ENCODE measurements at regions not wholly inside any gene's neighbourhood (a gene's known extent, or its start where the extent isn't known, plus 50 kb on each side); places are given as distances from the start of the nearest gene placed in this dataset.

DNA sequence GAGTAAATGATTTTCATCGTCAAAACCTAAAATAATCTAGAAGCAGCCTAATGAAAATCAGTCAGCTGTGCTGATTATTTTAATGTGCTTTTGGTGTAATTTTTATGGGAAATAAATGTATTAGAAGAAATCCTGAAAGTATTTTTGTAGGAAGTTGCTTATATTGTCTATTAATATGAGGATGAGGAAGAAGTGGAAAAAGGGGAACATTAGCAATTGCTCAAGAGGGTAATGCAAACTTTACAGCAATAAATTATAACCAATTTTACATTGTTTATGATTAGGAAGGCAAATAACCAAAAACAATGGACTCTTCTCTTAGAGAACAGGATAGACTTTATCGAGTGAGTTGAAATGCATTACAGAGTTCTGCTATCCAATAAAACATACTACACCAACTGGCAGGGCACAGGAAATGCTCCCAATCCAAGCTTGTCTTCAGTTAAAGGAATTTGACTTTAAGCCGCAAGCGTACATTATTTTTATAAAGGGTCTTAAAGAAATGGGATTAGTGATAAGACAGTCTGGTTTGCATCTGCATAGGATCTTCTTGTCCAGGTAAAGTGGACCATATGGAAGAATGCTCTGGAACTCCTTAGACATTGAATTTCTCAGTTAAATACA, 374.8 kb downstream of the PDGFC start:
- DNase-seq (ENCODE audit: insufficient read length, low spot score), result no peak
- FAIRE-seq, result no peak

- no peak for DNase-seq (ENCODE audit: insufficient read length, low spot score)
- FAIRE-seq, result no peak
Measured at GRCh38 chr4:156596026-156596425, 375.6 kb downstream of the PDGFC start.

DNA sequence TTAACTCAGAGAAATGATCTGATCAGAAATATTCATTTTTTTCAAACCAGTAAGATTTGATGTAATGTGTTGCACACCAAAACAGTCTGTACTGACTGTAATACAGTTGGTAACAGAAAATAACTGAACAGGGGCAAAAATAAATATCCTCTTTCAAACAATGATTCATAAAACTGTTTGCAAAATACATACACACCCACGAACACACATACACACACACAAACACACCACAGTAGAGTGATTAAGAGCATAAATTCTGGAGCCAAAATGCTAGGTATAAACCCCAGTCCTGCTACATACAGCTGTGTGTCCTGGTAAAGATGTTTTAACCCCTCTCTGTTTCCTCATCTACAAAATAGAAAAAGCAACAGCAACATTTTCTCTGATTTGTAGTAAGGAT, 376.6 kb downstream of the PDGFC start:
- no peak for DNase-seq (ENCODE audit: insufficient read length, low spot score)
- FAIRE-seq, result no peak

DNA sequence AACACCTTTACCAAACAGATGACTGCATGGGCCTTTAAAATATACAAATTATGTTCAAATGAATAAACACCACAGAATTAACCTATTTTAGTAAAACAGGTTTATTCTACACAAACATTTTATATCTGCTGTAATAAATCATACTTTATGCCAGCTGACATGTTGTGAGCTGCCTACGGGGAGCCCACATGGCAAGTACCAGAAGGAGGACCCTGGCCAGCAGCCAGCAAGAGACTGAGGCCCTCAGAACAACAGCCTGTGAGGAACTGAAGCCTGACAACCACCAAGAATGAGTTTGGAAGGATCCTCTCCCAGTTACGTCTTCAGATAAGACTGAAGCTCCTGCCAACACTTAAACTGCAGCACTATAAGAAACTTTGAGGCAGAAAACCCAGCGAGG, 377.0 kb downstream of the PDGFC start:
- DNase-seq (ENCODE audit: insufficient read length, low spot score) (no peak), FAIRE-seq (no peak)

DNA sequence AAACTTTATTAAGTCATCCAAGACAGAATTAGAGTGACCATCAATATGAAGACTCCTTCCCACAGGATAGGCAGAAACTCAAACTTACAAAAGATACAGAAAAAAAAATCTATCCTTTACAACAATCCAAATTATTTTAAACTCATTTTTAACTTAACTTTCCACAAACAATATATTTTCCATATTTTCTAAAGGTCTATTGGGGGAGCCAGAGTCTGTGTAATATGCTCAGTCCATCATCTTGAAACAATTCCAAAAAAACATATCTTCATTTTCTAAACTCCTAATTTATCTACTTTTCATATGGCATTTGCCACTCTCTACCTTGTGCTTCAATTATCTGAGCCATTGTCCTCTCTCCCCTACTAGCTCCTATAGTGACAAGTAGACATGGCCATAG, 378.1 kb downstream of the PDGFC start:
- no peak for DNase-seq (ENCODE audit: insufficient read length, low spot score)

GRCh38 chr4:156591679-156592078, 379.9 kb downstream of the PDGFC start:
- FAIRE-seq (no peak), DNase-seq (ENCODE audit: insufficient read length, low spot score) (no peak)

More for the DNA sequence above, 378.1 kb downstream of the PDGFC start:
- FAIRE-seq, result no peak

DNA sequence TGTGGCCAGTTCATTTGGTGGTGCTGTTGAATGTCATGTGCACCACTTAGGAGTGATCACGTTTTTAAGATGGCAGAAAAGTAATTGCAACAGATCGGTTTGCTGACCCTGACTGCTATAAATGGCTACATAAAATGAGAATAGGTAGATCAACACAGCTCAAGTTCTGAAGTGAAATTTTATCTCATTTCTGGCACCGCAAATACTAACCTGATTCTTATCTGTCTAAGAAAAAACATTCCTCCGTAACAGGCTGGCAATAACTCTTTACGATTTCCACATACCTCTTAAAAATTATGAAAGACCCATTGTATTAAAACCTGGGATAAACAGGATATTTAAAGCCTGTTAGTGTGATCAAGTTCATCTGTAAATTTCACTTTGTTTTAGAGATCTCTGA, 387.5 kb downstream of the PDGFC start:
- FAIRE-seq (no peak), DNase-seq (ENCODE audit: insufficient read length, low spot score) (no peak)

DNA sequence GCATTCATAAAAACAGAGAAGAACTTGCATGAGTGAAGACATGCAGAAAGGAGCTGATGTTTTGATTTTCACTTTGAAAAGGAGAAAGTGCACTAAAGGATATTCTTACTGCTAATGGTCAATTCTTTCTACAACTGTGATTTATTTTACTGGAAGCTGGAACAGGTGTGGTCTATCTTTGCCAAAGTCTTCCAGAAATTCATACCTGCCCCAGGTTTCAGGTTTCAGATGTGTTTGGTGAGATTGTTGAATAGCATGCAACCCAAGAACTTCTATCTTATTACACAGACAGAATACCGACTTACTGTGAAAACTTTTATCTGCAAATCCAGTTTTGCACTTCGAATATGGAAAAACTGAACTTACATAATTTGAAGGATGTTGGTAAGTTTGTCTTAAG, 388.3 kb downstream of the PDGFC start:
- FAIRE-seq (no peak), DNase-seq (ENCODE audit: insufficient read length, low spot score) (no peak)

GRCh38 chr4:156581282-156582063, 390.1 kb downstream of the PDGFC start:
- no peak for FAIRE-seq
- DNase-seq (ENCODE audit: insufficient read length, low spot score), result no peak

DNA sequence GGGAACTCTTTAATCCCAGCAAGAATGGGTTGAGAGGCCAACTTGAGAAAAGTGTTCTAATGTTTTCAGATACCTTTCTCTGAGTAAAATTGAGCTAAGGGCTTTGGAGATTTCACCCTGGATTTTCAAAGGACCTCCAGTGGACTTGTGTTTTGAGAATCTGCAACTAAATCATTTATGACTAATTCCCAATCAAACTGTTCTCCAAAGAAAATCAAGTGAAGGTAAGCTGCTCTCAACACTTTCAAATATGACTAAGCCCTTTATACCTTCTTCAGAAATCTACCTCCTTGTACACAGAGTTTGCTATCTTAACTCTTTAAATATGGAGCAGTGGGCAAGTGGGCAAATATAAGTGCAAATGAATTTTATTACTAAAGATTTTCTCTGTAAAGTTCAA, 392.9 kb downstream of the PDGFC start:
- FAIRE-seq, result no peak
- DNase-seq (ENCODE audit: insufficient read length, low spot score), result no peak

- DNase-seq (ENCODE audit: insufficient read length, low spot score) (no peak), FAIRE-seq (no peak)
Measured at GRCh38 chr4:156578005-156578404, 393.6 kb downstream of the PDGFC start.

- DNase-seq (ENCODE audit: insufficient read length, low spot score) (no peak), FAIRE-seq (no peak)
Measured at GRCh38 chr4:156576946-156577345, 394.7 kb downstream of the PDGFC start.

DNA sequence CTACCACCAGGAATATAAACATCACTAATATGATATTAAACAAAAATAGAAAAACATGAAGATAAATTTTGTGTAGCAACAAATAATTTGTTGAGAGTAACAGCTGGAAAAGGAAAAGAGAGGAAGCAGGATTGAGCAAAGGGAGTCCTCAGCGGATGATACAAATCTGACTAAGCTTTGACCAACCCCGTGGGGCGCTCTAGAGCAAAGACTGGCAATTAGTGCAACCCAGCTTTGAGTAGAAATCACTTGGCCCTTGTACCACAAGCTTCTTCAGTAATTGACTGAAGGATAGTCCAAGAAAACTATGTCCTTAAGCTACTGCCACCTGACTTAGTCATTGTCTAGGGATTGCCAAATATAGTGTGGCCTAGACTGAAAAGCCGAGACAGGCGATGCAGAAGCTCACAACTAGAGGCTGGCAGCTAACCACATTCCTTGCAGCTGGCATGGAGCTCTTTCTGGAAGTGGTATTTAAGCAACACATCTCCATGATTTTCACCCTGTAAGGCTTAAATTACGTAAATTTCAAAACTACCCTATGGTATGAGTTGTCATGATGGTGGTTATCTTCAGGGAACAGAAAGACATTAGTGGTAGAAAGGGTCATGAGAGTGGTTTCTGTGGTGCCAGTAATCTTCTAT, 396.0 kb downstream of the PDGFC start:
- FAIRE-seq, result no peak

DNA sequence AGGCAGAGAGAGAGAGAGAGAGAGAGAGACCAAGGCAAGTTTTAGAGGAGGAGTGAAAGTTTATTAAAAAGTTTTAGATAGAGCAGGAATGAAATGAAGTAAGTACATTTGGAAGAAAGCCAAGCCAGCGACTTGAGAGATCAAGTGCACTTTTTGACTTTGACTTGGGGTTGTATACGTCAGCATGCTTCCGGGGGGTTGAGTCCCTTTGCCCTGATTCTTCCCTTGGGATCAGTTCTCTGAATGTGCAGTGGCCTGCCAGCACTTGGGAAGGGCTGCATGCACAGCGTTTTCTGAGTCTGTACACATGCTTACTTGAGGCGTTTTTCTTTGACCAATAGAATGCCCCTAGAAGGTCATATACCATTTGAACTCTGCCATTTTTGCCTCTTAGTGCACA, 400.5 kb downstream of the PDGFC start:
- FAIRE-seq (no peak), DNase-seq (ENCODE audit: insufficient read length, low spot score) (no peak)

More for the DNA sequence above, 396.0 kb downstream of the PDGFC start:
- DNase-seq (ENCODE audit: insufficient read length, low spot score), result no peak

DNA sequence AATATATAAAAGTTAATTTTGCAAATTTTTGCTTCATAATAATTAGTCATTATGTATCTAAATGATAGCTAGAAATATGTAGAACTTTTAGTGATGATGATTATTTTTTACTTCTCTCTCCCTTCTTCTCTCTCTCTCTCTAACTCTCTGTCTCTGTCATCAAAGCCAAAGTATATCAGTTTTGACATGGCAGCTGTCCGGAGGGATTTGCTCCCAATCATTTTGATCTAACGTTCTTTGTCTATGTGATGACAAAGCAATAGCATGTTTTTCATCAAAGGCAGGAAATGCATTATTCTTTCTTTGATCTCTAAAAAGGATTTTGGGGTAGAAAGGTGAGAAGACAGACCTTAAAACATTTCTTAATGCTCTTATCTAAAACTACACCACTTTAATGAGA, 402.1 kb downstream of the PDGFC start:
- DNase-seq (ENCODE audit: insufficient read length, low spot score) (no peak), FAIRE-seq (no peak)

GRCh38 chr4:156568484-156568883, 403.1 kb downstream of the PDGFC start:
- FAIRE-seq (no peak), DNase-seq (ENCODE audit: insufficient read length, low spot score) (no peak)

- FAIRE-seq (no peak), DNase-seq (ENCODE audit: insufficient read length, low spot score) (no peak)
Measured at GRCh38 chr4:156568041-156568440, 403.6 kb downstream of the PDGFC start.

GRCh38 chr4:156560701-156561100, 410.9 kb downstream of the PDGFC start:
- no peak for FAIRE-seq
- DNase-seq (ENCODE audit: insufficient read length, low spot score), result no peak

GRCh38 chr4:156559346-156559745, 412.3 kb downstream of the PDGFC start:
- DNase-seq (ENCODE audit: insufficient read length, low spot score), result no peak
- no peak for FAIRE-seq

DNA sequence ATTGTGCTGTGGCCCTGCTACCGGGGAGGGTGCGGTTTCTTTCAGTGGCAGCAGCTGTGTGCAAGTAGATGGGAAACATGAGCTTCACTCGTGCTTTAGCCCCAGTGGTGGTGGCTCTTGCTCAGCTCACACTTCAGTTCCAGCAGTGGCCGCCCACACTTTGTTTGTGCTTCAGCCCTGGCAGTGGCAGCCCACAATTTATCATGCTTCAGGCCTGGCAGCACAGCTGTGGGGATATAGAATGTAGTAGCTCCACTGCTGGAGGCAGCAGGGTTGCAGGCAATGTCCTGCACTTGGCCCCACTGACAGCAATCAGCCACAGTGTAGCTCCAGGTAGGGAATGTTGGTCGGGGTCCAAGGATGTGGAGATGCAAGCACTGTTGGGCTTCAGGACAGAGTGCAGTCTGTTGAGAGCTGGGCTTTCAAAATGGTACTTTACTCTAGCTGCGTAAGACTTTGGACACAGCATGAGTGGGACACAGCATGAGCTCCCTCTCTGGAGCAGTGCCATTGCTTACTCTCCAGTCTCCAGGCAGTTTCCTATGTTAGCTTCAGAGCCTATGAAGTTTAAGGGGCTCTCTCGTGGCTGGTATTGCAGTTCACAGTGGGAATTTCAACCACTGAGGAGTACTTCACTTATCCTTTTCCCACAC, 413.1 kb downstream of the PDGFC start:
- DNase-seq (ENCODE audit: insufficient read length, low spot score) (no peak), FAIRE-seq (no peak)

DNA sequence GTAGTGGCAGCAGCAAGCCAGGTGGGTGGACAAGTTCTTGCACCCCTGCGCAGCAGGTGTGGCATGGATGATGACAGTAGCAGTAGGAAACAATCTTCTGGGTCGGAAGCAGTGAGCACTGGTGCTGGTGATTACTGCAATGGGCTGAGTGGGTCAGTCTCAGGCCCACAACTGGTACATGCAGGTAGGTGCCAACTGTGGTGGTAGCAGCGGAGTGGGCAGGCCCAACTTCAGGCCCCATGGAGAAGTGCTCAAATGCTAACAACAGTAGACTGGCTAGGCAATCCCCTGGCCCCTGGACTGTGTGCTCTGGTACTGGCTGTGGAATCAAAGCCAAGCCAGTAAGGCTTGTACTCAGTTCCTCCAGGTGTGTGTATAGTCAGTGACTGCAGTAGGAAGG, 413.7 kb downstream of the PDGFC start:
- FAIRE-seq, result no peak
- no peak for DNase-seq (ENCODE audit: insufficient read length, low spot score)

- no peak for FAIRE-seq
Measured at GRCh38 chr4:156556336-156556735, 415.3 kb downstream of the PDGFC start.

More at GRCh38 chr4:156556336-156556735, 415.3 kb downstream of the PDGFC start:
- no peak for DNase-seq (ENCODE audit: insufficient read length, low spot score)

Measured in GM19239 (cell line).